Esophagus squamous epithelium (tissue), 4 donors: ENCODE measurements at regions not wholly inside any gene's neighbourhood (a gene's known extent, or its start where the extent isn't known, plus 50 kb on each side); places are given as distances from the start of the nearest gene placed in this dataset.

Source experiments
- CTCF ChIP-seq, 6 experiments: fragments of 450-650 bp in 4 of 6; fragments of 200-600 bp in 2 of 6; sonication (generic) in 2 of 6; IDR thresholded peaks; one replicate each; pipeline ENCODE4 v1.5.1; 2016 to 2019; ENCODE audit warnings: antibody characterized with exemption in 6 of 6, mild to moderate bottlenecking in 4 of 6, moderate library complexity in 4 of 6
- POLR2A ChIP-seq, 4 donors: fragments of 450-650 bp; IDR thresholded peaks; one replicate each; pipeline ENCODE4 v1.6.1; 2017; ENCODE audit warnings: antibody characterized with exemption in 4 of 4, mild to moderate bottlenecking in 4 of 4, moderate library complexity in 3 of 4

DNA sequence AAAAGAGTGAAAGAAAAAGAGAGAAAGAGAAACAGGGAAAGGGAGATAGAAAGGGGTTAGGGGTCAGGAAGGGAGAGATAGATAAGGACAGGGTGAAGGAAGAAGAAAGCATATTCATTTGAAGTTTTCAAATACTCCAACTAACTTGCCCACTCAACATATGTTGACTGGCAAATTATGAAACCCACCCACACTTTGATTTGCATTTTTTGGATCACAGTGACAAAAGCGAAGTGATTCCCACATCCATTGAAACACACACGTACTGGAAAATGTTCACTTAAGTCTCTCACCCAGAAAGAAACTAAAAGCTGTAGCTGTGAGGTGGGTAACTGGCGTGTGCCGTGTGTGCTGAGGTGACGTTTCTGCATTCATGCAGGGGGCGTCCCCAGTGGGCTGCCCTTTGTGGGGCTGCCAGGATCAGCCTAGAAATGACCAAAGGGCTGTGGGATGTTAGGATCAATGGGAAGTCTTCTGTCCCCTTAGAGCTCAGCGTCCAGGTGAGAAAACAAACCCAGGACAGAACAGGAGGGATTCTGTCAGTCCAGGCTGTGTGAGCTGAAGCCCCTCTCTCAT is 134.9 kb upstream of the ADARB2 start:
- TF ChIP-seq POLR2A (IDR thresholded peaks at IDR 0.05) (no peak), CTCF (IDR thresholded peaks at IDR 0.05) (no peak)
